ENCODE measurements at regions not wholly inside any gene's neighbourhood (a gene's known extent, or its start where the extent isn't known, plus 50 kb on each side); places are given as distances from the start of the nearest gene placed in this dataset.

GRCh38 chr9:84583866-84584265, 85.7 kb upstream of the NTRK2 start:
- TF ChIP-seq CTCF (IDR thresholded peaks at IDR 0.05; ENCODE audit: low read length, missing control alignments): no peak
- DNase-seq (ENCODE audit: low read depth): no peak
- no peak overlapping the region for H3K4me3 ChIP-seq (replicated peaks; ENCODE audit: low read depth, low read length)

GRCh38 chr9:84586662-84587061, 82.9 kb upstream of the NTRK2 start:
- DNase-seq (ENCODE audit: low read depth): no peak
- TF ChIP-seq CTCF (IDR thresholded peaks at IDR 0.05; ENCODE audit: low read length, missing control alignments): no peak
- no peak overlapping the region for H3K4me3 ChIP-seq (replicated peaks; ENCODE audit: low read depth, low read length)

GRCh38 chr9:84587153-84587552, 82.4 kb upstream of the NTRK2 start:
- TF ChIP-seq CTCF (IDR thresholded peaks at IDR 0.05; ENCODE audit: low read length, missing control alignments): no peak
- no peak overlapping the region for H3K4me3 ChIP-seq (replicated peaks; ENCODE audit: low read depth, low read length)
- DNase-seq (ENCODE audit: low read depth): no peak

- no peak for TF ChIP-seq CTCF (IDR thresholded peaks at IDR 0.05; ENCODE audit: low read length, missing control alignments)
Measured at GRCh38 chr9:84589542-84589941, 80.0 kb upstream of the NTRK2 start.

GRCh38 chr9:84590706-84591105, 78.8 kb upstream of the NTRK2 start:
- TF ChIP-seq CTCF (IDR thresholded peaks at IDR 0.05; ENCODE audit: low read length, missing control alignments): no peak
- no peak for DNase-seq (ENCODE audit: low read depth)
- H3K4me3 ChIP-seq (replicated peaks; ENCODE audit: low read depth, low read length): no peak overlapping the region

More at GRCh38 chr9:84589542-84589941, 80.0 kb upstream of the NTRK2 start:
- H3K4me3 ChIP-seq (replicated peaks; ENCODE audit: low read depth, low read length): no peak overlapping the region
- DNase-seq (ENCODE audit: low read depth): no peak

GRCh38 chr9:84592918-84593317, 76.6 kb upstream of the NTRK2 start:
- H3K4me3 ChIP-seq (replicated peaks; ENCODE audit: low read depth, low read length): no peak overlapping the region
- TF ChIP-seq CTCF (IDR thresholded peaks at IDR 0.05; ENCODE audit: low read length, missing control alignments): no peak
- no peak for DNase-seq (ENCODE audit: low read depth)

- DNase-seq (ENCODE audit: low read depth): no peak
- no peak overlapping the region for H3K4me3 ChIP-seq (replicated peaks; ENCODE audit: low read depth, low read length)
- TF ChIP-seq CTCF (IDR thresholded peaks at IDR 0.05; ENCODE audit: low read length, missing control alignments): no peak
Measured at GRCh38 chr9:84593352-84593751, 76.2 kb upstream of the NTRK2 start.
